ENCODE measurements at regions not wholly inside any gene's neighbourhood (a gene's known extent, or its start where the extent isn't known, plus 50 kb on each side); places are given as distances from the start of the nearest gene placed in this dataset.

DNA sequence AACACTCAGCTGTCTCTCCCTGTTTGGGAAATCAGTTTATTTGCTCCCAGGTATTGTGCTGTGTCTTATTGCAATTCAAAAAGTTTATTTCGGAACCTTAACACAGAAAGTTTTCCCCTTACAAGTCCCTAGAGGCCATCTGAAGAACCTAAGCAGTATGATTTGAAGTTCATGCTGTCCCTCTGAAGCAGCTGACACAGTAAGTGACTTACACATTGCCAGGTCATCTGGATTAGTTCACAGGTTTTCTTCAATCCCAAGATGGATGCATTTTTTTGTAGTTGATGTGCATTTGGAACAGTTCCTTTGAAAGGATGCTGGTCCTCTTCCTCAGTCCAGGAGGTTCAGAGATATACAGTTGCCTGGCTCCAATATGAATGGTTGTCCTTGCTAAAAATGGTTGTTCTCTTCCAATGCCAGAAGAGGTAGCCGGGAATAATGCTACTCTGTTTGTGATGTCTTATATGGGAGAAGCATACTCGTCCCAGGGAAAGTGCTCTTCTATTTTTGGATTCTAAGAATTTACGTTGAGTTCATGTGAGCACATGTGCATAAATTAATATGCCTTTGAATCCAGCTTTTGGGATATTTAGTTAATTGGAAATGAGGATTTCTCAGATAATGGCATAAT, 183.5 kb upstream of the PHYHIPL start:
- TF ChIP-seq POLR2AphosphoS5 (IDR thresholded peaks at IDR 0.05) (no peak), POLR2A (IDR thresholded peaks at IDR 0.05) (no peak)
